Mesenchymal stem cell (in vitro differentiated cells and primary cell): ENCODE measurements at regions not wholly inside any gene's neighbourhood (a gene's known extent, or its start where the extent isn't known, plus 50 kb on each side); places are given as distances from the start of the nearest gene placed in this dataset.

Source experiments
- DNase-seq: peaks from one replicate; pipeline ENCODE4 v3.0.0-alpha.2; 2013
- H2AFZ ChIP-seq: one replicate; pipeline ENCODE4 v1.6.1; 2013; ENCODE audit warnings: low read depth, mild to moderate bottlenecking, control low read depth, inconsistent platforms, low read length, moderate library complexity
- H2AK5ac ChIP-seq: 2 replicates; pipeline ENCODE4 v1.6.1; 2013; ENCODE audit warnings: low read length, moderate library complexity, mild to moderate bottlenecking, inconsistent platforms; ENCODE audit not compliant: severe bottlenecking
- H2BK120ac ChIP-seq: one replicate; pipeline ENCODE4 v1.6.1; 2013; ENCODE audit warnings: low read depth, mild to moderate bottlenecking, inconsistent platforms, low read length, moderate library complexity
- H2BK12ac ChIP-seq, 2 experiments: one replicate each; pipeline ENCODE4 v1.6.1; 2013; ENCODE audit warnings: inconsistent platforms in 2 of 2, low read length in 2 of 2, mild to moderate bottlenecking in 2 of 2, moderate library complexity in 2 of 2, control low read depth in 1 of 2
- H2BK15ac ChIP-seq: one replicate; pipeline ENCODE4 v1.6.1; 2013; ENCODE audit warnings: mild to moderate bottlenecking, low read depth, inconsistent platforms; ENCODE audit not compliant: poor library complexity, severe bottlenecking
- H2BK5ac ChIP-seq: 2 replicates; pipeline ENCODE4 v1.6.1; 2013; ENCODE audit warnings: low read depth, mild to moderate bottlenecking, low read length, control low read depth, inconsistent platforms; ENCODE audit not compliant: poor library complexity, severe bottlenecking
- H3K14ac ChIP-seq, 2 experiments: one replicate each; pipeline ENCODE4 v1.6.1; 2013; ENCODE audit warnings: inconsistent platforms in 2 of 2, low read length in 2 of 2, control low read depth in 1 of 2, mild to moderate bottlenecking in 1 of 2, moderate library complexity in 1 of 2
- H3K18ac ChIP-seq, 2 experiments: one replicate each; pipeline ENCODE4 v1.6.1; 2013; ENCODE audit warnings: inconsistent platforms in 2 of 2, low read length in 2 of 2, control low read depth in 1 of 2, low read depth in 1 of 2, mild to moderate bottlenecking in 1 of 2
- H3K23ac ChIP-seq, 2 experiments: one replicate each; pipeline ENCODE4 v1.6.1; 2013; ENCODE audit warnings: inconsistent platforms in 2 of 2, low read length in 2 of 2, mild to moderate bottlenecking in 2 of 2, moderate library complexity in 2 of 2, control low read depth in 1 of 2
- H3K27ac ChIP-seq: 2 replicates; pipeline ENCODE4 v1.5.1; 2013; ENCODE audit warnings: mild to moderate bottlenecking, moderate library complexity, low read length, control low read depth, inconsistent platforms; ENCODE audit not compliant: poor library complexity, severe bottlenecking
- H3K27me3 ChIP-seq, 2 experiments: 2 replicates each; pipeline versions ENCODE4 v1.6.1 to v1.7.0; 2013; ENCODE audit warnings: low read length in 2 of 2, mild to moderate bottlenecking in 2 of 2, moderate library complexity in 2 of 2, control low read depth in 1 of 2, inconsistent platforms in 1 of 2; ENCODE audit not compliant: control insufficient read depth in 1 of 2, insufficient read depth in 1 of 2
- H3K36me3 ChIP-seq, 2 experiments: 2 replicates each; pipeline versions ENCODE4 v1.6.1 to v1.7.0; 2013; ENCODE audit warnings: low read length in 2 of 2, control low read depth in 1 of 2, inconsistent platforms in 1 of 2, low read depth in 1 of 2, mild to moderate bottlenecking in 1 of 2; ENCODE audit not compliant: insufficient read depth in 2 of 2, control insufficient read depth in 1 of 2
- H3K4ac ChIP-seq, 2 experiments: one replicate each; pipeline ENCODE4 v1.6.1; 2013; ENCODE audit warnings: inconsistent platforms in 2 of 2, low read length in 2 of 2, mild to moderate bottlenecking in 2 of 2, moderate library complexity in 2 of 2, control low read depth in 1 of 2, low read depth in 1 of 2
- H3K4me1 ChIP-seq: 2 replicates; pipeline ENCODE4 v1.6.1; 2013; ENCODE audit warnings: low read depth, low read length, control low read depth; ENCODE audit not compliant: control insufficient read depth, insufficient read depth
- H3K4me2 ChIP-seq: 2 replicates; pipeline ENCODE4 v1.6.1; 2013; ENCODE audit warnings: low read length, mild to moderate bottlenecking, inconsistent platforms; ENCODE audit not compliant: poor library complexity, severe bottlenecking
- H3K4me3 ChIP-seq, 2 experiments: 2 replicates each; pipeline versions ENCODE4 v1.5.1 to v1.7.0; 2013; ENCODE audit warnings: low read length in 2 of 2, mild to moderate bottlenecking in 2 of 2, control low read depth in 1 of 2, low read depth in 1 of 2; ENCODE audit not compliant: insufficient read depth in 1 of 2
- H3K79me1 ChIP-seq: replicated peaks from 2 replicates; pipeline ENCODE4 v1.6.1; 2013; ENCODE audit warnings: mild to moderate bottlenecking, control low read depth, low read length, inconsistent platforms; ENCODE audit not compliant: poor library complexity, severe bottlenecking
- H3K9ac ChIP-seq: 2 replicates; pipeline ENCODE4 v1.7.0; 2013; ENCODE audit warnings: mild to moderate bottlenecking, low read length, moderate library complexity
- H3K9me3 ChIP-seq: 2 replicates; pipeline ENCODE4 v1.7.0; 2013; ENCODE audit warnings: mild to moderate bottlenecking, low read length; ENCODE audit not compliant: control insufficient read depth
- H4K8ac ChIP-seq: one replicate; pipeline ENCODE4 v1.6.1; 2013; ENCODE audit warnings: inconsistent platforms, mild to moderate bottlenecking, low read length, moderate library complexity
- H4K91ac ChIP-seq: one replicate; pipeline ENCODE4 v1.6.1; 2013; ENCODE audit warnings: mild to moderate bottlenecking, low read length, inconsistent platforms
- WGBS: methylation state at CpG from one replicate; pipeline ENCODE4 v1.1.7; 2013; ENCODE audit warnings: mixed read lengths; 5-methylcytosine and 5-hydroxymethylcytosine counted together

DNA sequence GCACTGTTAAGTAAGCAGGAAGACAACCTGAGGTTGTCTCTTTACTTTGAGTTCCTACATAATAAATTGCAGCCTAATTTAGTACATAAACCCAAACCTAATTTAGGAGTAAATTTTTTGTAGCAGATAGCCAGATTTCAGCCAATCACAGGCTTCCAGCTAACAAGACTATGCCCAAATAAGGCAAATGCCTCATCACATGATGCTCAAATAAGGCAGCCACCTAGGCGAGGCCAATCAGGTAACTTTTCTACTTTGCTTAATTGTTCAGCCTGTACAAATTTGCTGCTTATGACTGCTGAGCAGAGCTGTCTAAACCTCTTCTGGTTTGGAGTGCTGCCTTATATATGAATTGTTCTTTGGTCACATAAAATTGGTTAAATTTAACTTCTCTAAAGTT, 1118.7 kb upstream of the TMEM132C start:
- WGBS: 80% methylated on average over 1 of the region's 1 CpG
- H3K23ac ChIP-seq: no peak overlapping the region
- no peak overlapping the region for H3K14ac ChIP-seq
- H2BK5ac ChIP-seq: no peak overlapping the region
- H3K4me3 ChIP-seq: no peak overlapping the region
- H3K79me1 ChIP-seq: no peaks in the 10 kb centered on the region
- H4K8ac ChIP-seq: no peak overlapping the region
- no peak overlapping the region for H4K91ac ChIP-seq
- H2BK12ac ChIP-seq: no peak overlapping the region
- no peaks in the 10 kb centered on the region for H3K36me3 ChIP-seq
- H3K27me3 ChIP-seq: no peaks in the 10 kb centered on the region
- no peak overlapping the region for H2BK120ac ChIP-seq
- H3K9me3 ChIP-seq: peaks cover 3% of the 10 kb centered on the region
- no peak overlapping the region for H3K27ac ChIP-seq
- DNase-seq: no peak
- no peak overlapping the region for H3K18ac ChIP-seq
- no peak overlapping the region for H3K4me2 ChIP-seq
- no peak overlapping the region for H3K9ac ChIP-seq
- H2AFZ ChIP-seq: no peak overlapping the region
- H3K4ac ChIP-seq: no peak overlapping the region
- no peak overlapping the region for H2BK15ac ChIP-seq
- peaks cover 1% of the 10 kb centered on the region for H3K4me1 ChIP-seq
- H2AK5ac ChIP-seq: no peak overlapping the region

DNA sequence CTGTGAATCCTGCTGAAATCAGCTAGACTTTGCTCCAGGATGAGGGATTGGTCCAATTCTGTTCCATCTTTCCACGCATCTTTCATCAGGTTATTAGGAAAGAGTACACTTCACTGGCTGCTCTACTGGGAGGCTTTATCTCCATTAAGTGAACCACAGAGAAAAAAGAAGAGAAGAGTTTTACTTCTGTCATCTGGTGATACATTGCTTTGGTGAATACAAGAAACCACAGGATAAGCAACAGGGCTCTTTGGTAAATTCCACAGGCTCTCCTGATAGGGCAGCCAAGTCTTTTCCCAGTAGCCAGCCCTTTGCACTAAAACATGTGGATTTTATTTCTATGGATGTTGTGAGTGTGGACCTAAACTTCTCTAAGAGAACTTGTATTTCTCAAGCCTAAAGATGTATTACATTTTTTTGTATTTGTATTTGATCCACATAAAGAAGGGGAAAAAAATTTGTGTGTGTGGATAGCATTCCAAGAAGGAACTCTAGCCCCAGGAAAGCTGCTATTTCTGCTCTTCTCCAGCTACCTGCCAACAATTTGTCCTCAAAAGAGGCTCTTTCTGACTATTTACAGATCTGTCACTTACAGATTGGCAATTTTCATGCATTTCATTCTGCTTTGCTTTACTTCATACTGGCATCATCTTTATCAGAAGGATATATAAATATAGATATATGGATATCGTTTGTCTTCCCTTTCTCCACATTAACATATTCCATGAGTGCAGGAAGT, 1117.6 kb upstream of the TMEM132C start:
- H2BK5ac ChIP-seq: no peak overlapping the region
- no peak overlapping the region for H2BK12ac ChIP-seq
- no peak overlapping the region for H4K91ac ChIP-seq
- H3K36me3 ChIP-seq: no peaks in the 10 kb centered on the region
- H2BK120ac ChIP-seq: no peak overlapping the region
- H3K23ac ChIP-seq: no peak overlapping the region
- no peaks in the 10 kb centered on the region for H3K79me1 ChIP-seq
- no peak overlapping the region for H3K4ac ChIP-seq
- peaks cover 3% of the 10 kb centered on the region for H3K9me3 ChIP-seq
- H3K18ac ChIP-seq: no peak overlapping the region
- H3K4me1 ChIP-seq: peaks cover 1% of the 10 kb centered on the region
- peak overlapping the region; percentile 44 for H3K9ac ChIP-seq
- peak; percentile 43 for DNase-seq
- H3K14ac ChIP-seq: no peak overlapping the region
- H3K4me3 ChIP-seq: no peak overlapping the region
- H3K4me2 ChIP-seq: no peak overlapping the region
- H2BK15ac ChIP-seq: no peak overlapping the region
- no peak overlapping the region for H2AFZ ChIP-seq
- H3K27ac ChIP-seq: no peak overlapping the region
- WGBS: 80% methylated on average over 1 of the region's 2 CpGs
- no peaks in the 10 kb centered on the region for H3K27me3 ChIP-seq
- H4K8ac ChIP-seq: no peak overlapping the region
- H2AK5ac ChIP-seq: no peak overlapping the region

DNA sequence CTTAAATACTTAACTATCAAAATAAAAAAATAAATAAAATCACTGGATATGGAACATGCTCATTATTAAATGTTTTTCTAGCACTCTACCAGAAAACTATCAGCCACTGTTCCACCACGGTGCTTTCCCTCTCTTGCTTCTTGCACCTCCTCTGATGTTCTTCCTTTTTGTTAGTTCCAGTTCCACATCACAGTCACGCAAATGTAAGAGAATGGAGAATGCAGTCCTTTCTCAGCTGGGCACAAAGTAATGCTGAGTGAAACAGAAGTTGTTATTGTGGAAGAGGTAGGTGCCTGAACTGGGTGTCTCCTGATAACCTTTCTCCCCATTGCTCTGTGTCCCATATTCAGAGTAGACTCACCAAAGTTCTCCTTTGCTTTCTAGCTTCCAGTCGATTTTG, 1116.9 kb upstream of the TMEM132C start:
- no peak overlapping the region for H3K4me3 ChIP-seq
- H3K36me3 ChIP-seq: no peaks in the 10 kb centered on the region
- peaks cover 3% of the 10 kb centered on the region for H3K9me3 ChIP-seq
- H2BK12ac ChIP-seq: no peak overlapping the region
- no peak overlapping the region for H3K27ac ChIP-seq
- 54% methylated on average over 3 of the region's 3 CpGs for WGBS
- no peak overlapping the region for H2BK15ac ChIP-seq
- no peak overlapping the region for H4K91ac ChIP-seq
- H3K4me1 ChIP-seq: peaks cover 1% of the 10 kb centered on the region
- H3K9ac ChIP-seq: peak overlapping the region; percentile 44
- DNase-seq: no peak
- no peak overlapping the region for H3K14ac ChIP-seq
- H3K79me1 ChIP-seq: no peaks in the 10 kb centered on the region
- no peak overlapping the region for H2BK5ac ChIP-seq
- H3K4me2 ChIP-seq: no peak overlapping the region
- no peak overlapping the region for H3K18ac ChIP-seq
- H2AK5ac ChIP-seq: no peak overlapping the region
- H3K27me3 ChIP-seq: no peaks in the 10 kb centered on the region
- no peak overlapping the region for H2AFZ ChIP-seq
- no peak overlapping the region for H3K4ac ChIP-seq
- no peak overlapping the region for H4K8ac ChIP-seq
- no peak overlapping the region for H2BK120ac ChIP-seq
- no peak overlapping the region for H3K23ac ChIP-seq

DNA sequence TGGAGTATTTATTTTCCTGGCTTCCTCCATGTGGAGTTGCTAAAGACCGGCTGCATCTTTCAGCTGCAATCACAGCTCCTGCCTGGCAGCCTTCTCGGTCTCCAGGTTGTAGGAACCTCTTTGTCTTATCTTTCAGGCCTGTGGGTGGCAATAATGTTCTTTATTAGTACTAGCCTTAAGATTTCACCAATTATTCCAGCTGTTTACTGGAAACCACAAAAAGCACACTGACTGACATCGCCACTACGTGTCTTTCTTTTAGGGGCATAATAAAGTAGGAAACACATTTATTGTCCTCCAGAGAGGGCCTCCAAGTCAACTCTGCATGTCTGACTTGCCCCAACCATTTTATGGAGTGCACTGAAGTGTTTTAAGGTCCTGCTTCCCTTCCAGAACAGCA, 1116.5 kb upstream of the TMEM132C start:
- H4K8ac ChIP-seq: no peak overlapping the region
- no peaks in the 10 kb centered on the region for H3K36me3 ChIP-seq
- WGBS: 69% methylated on average over 3 of the region's 4 CpGs
- no peak overlapping the region for H3K4me3 ChIP-seq
- H3K4me2 ChIP-seq: no peak overlapping the region
- no peak overlapping the region for H2BK120ac ChIP-seq
- no peak overlapping the region for H3K23ac ChIP-seq
- no peak overlapping the region for H3K4ac ChIP-seq
- H2BK12ac ChIP-seq: no peak overlapping the region
- H3K4me1 ChIP-seq: peaks cover 1% of the 10 kb centered on the region
- H3K79me1 ChIP-seq: no peaks in the 10 kb centered on the region
- H4K91ac ChIP-seq: no peak overlapping the region
- no peak overlapping the region for H2AK5ac ChIP-seq
- peak overlapping the region; percentile 44 for H3K9ac ChIP-seq
- no peak overlapping the region for H2AFZ ChIP-seq
- no peak overlapping the region for H2BK5ac ChIP-seq
- H3K14ac ChIP-seq: no peak overlapping the region
- no peak overlapping the region for H3K18ac ChIP-seq
- H3K9me3 ChIP-seq: peaks cover 3% of the 10 kb centered on the region
- H3K27ac ChIP-seq: no peak overlapping the region
- H3K27me3 ChIP-seq: no peaks in the 10 kb centered on the region
- H2BK15ac ChIP-seq: no peak overlapping the region
- no peak for DNase-seq
